H9 (cell line): ENCODE measurements at regions not wholly inside any gene's neighbourhood (a gene's known extent, or its start where the extent isn't known, plus 50 kb on each side); places are given as distances from the start of the nearest gene placed in this dataset.
"Not testable (repeated sequence)": the region's sequence is repeated elsewhere in the genome, so short reads cannot be mapped to it uniquely, and the experiment has no call there.

ENCODE experiments used
- DNase-seq: peaks from one replicate; pipeline ENCODE4 v3.0.0-alpha.2; 2017
- H2AFZ ChIP-seq: one replicate; pipeline ENCODE4 v1.6.1; 2013; ENCODE audit warnings: mild to moderate bottlenecking, low read length, control low read depth, moderate library complexity
- H2AK5ac ChIP-seq: 2 replicates; pipeline ENCODE4 v1.6.1; 2013; ENCODE audit warnings: low read length, control low read depth, mixed read lengths; ENCODE audit not compliant: insufficient read length
- H2BK120ac ChIP-seq: one replicate; pipeline ENCODE4 v1.6.1; 2013; ENCODE audit warnings: low read depth, mild to moderate bottlenecking, low read length, control low read depth, inconsistent platforms; ENCODE audit not compliant: poor library complexity, severe bottlenecking
- H2BK12ac ChIP-seq: 2 replicates; pipeline ENCODE4 v1.6.1; 2013; ENCODE audit warnings: low read length, control low read depth, mixed read lengths, low read depth; ENCODE audit not compliant: insufficient read length
- H2BK15ac ChIP-seq: 2 replicates; pipeline ENCODE4 v1.6.1; 2013; ENCODE audit warnings: low read depth, low read length, control low read depth
- H2BK20ac ChIP-seq: one replicate; pipeline ENCODE4 v1.6.1; 2013; ENCODE audit warnings: low read depth, mild to moderate bottlenecking, low read length, control low read depth, inconsistent platforms; ENCODE audit not compliant: poor library complexity, severe bottlenecking
- H2BK5ac ChIP-seq: 2 replicates; pipeline ENCODE4 v1.6.1; 2013; ENCODE audit warnings: low read length, control low read depth, mixed read lengths; ENCODE audit not compliant: insufficient read length
- H3K14ac ChIP-seq: 2 replicates; pipeline ENCODE4 v1.6.1; 2013; ENCODE audit warnings: low read length, control low read depth; ENCODE audit not compliant: insufficient read depth
- H3K18ac ChIP-seq: 2 replicates; pipeline ENCODE4 v1.6.1; 2013; ENCODE audit warnings: low read depth, mild to moderate bottlenecking, mixed read lengths, low read length, control low read depth; ENCODE audit not compliant: insufficient read length
- H3K23ac ChIP-seq: 2 replicates; pipeline ENCODE4 v1.6.1; 2013; ENCODE audit warnings: low read length, control low read depth, mixed read lengths, low read depth; ENCODE audit not compliant: insufficient read length
- H3K23me2 ChIP-seq: 2 replicates; pipeline ENCODE4 v1.6.1; 2013; ENCODE audit warnings: low read depth, mild to moderate bottlenecking, mixed read lengths, low read length, control low read depth; ENCODE audit not compliant: insufficient read length, poor library complexity, severe bottlenecking
- H3K27ac ChIP-seq: 2 replicates; pipeline ENCODE4 v1.5.1; 2013; ENCODE audit warnings: low read length, control low read depth, mixed read lengths, low read depth; ENCODE audit not compliant: insufficient read length
- H3K27me3 ChIP-seq: 2 replicates; pipeline ENCODE4 v1.6.1; 2013; ENCODE audit warnings: low read length, control low read depth, inconsistent platforms; ENCODE audit not compliant: insufficient read depth
- H3K4ac ChIP-seq: 2 replicates; pipeline ENCODE4 v1.6.1; 2013; ENCODE audit warnings: low read depth, mild to moderate bottlenecking, control low read depth, inconsistent platforms, low read length, moderate library complexity
- H3K4me1 ChIP-seq: 2 replicates; pipeline ENCODE4 v1.6.1; 2013; ENCODE audit warnings: low read length, control low read depth, inconsistent platforms; ENCODE audit not compliant: insufficient read depth
- H3K4me2 ChIP-seq: 2 replicates; pipeline ENCODE4 v1.6.1; 2013; ENCODE audit warnings: low read length, control low read depth, mixed read lengths; ENCODE audit not compliant: insufficient read length, insufficient read depth
- H3K56ac ChIP-seq: 2 replicates; pipeline ENCODE4 v1.6.1; 2013; ENCODE audit warnings: low read depth, mild to moderate bottlenecking, mixed read lengths, low read length, control low read depth; ENCODE audit not compliant: insufficient read length
- H3K79me1 ChIP-seq: 2 replicates; pipeline ENCODE4 v1.6.1; 2013; ENCODE audit warnings: low read depth, mild to moderate bottlenecking, moderate library complexity, low read length, control low read depth, inconsistent platforms; ENCODE audit not compliant: insufficient read depth, poor library complexity, severe bottlenecking
- H3K79me2 ChIP-seq: 2 replicates; pipeline ENCODE4 v1.6.1; 2013; ENCODE audit warnings: low read length, control low read depth, inconsistent platforms; ENCODE audit not compliant: insufficient read depth
- H3K9ac ChIP-seq: 2 replicates; pipeline ENCODE4 v1.6.1; 2013; ENCODE audit warnings: low read length, control low read depth, mixed read lengths; ENCODE audit not compliant: insufficient read length; ENCODE audit errors: extremely low read depth
- H3K9me3 ChIP-seq: one replicate; pipeline ENCODE4 v1.6.1; 2013; ENCODE audit warnings: low read depth, low read length, inconsistent platforms; ENCODE audit not compliant: control insufficient read depth
- H3T11ph ChIP-seq: one replicate; pipeline ENCODE4 v1.6.1; 2013; ENCODE audit warnings: mild to moderate bottlenecking, low read length, control low read depth, inconsistent platforms
- H4K20me1 ChIP-seq: one replicate; pipeline ENCODE4 v1.6.1; 2013; ENCODE audit not compliant: control insufficient read depth, insufficient read length, insufficient read depth
- H4K5ac ChIP-seq: 2 replicates; pipeline ENCODE4 v1.6.1; 2013; ENCODE audit warnings: low read depth, mild to moderate bottlenecking, mixed read lengths, low read length, control low read depth; ENCODE audit not compliant: insufficient read length
- H4K8ac ChIP-seq: replicated peaks from 2 replicates; pipeline ENCODE4 v1.6.1; 2013; ENCODE audit warnings: low read length, control low read depth, mixed read lengths, low read depth; ENCODE audit not compliant: insufficient read length
- H4K91ac ChIP-seq: 2 replicates; pipeline ENCODE4 v1.6.1; 2013; ENCODE audit warnings: low read depth, mild to moderate bottlenecking, moderate library complexity, mixed read lengths, low read length, control low read depth; ENCODE audit not compliant: insufficient read length
- H3K27ac Mint-ChIP-seq, 3 experiments: 2 replicates in 2 of 3; 3 replicates in 1 of 3; pipeline ENCODE4 v1.8.0; 2020 to 2021; ENCODE audit warnings: mixed read lengths in 3 of 3, mild to moderate bottlenecking in 1 of 3, moderate library complexity in 1 of 3
- H3K27me3 Mint-ChIP-seq: 2 replicates; pipeline ENCODE4 v1.8.0; 2021; ENCODE audit warnings: low read depth, mild to moderate bottlenecking, moderate library complexity, mixed read lengths
- H3K36me3 Mint-ChIP-seq, 3 experiments: 2 replicates in 2 of 3; 3 replicates in 1 of 3; pipeline ENCODE4 v1.8.0; 2020 to 2021; ENCODE audit warnings: low read depth in 3 of 3, mixed read lengths in 3 of 3; ENCODE audit not compliant: insufficient read depth in 1 of 3
- H3K4me1 Mint-ChIP-seq, 2 experiments: 2 replicates each; pipeline ENCODE4 v1.8.0; 2020; ENCODE audit warnings: mixed read lengths in 2 of 2
- H3K4me3 Mint-ChIP-seq, 2 experiments: 2 replicates in 1 of 2; 3 replicates in 1 of 2; pipeline ENCODE4 v1.8.0; 2020 to 2021; ENCODE audit warnings: mild to moderate bottlenecking in 2 of 2, mixed read lengths in 2 of 2, moderate library complexity in 1 of 2
- H3K9me3 Mint-ChIP-seq, 2 experiments: 2 replicates in 1 of 2; 3 replicates in 1 of 2; pipeline ENCODE4 v1.8.0; 2020; ENCODE audit warnings: mild to moderate bottlenecking in 2 of 2, mixed read lengths in 2 of 2, moderate library complexity in 1 of 2
- WGBS: extraction: QIAGEN DNeasy Blood & Tissue Kit; methylation state at CpG from one replicate; pipeline ENCODE4 v1.1.7; 2013; ENCODE audit warnings: missing lambda C conversion rate, low lambda C conversion rate, mixed read lengths; ENCODE audit not compliant: insufficient read length; ENCODE audit errors: extremely low coverage; 5-methylcytosine and 5-hydroxymethylcytosine counted together

DNA sequence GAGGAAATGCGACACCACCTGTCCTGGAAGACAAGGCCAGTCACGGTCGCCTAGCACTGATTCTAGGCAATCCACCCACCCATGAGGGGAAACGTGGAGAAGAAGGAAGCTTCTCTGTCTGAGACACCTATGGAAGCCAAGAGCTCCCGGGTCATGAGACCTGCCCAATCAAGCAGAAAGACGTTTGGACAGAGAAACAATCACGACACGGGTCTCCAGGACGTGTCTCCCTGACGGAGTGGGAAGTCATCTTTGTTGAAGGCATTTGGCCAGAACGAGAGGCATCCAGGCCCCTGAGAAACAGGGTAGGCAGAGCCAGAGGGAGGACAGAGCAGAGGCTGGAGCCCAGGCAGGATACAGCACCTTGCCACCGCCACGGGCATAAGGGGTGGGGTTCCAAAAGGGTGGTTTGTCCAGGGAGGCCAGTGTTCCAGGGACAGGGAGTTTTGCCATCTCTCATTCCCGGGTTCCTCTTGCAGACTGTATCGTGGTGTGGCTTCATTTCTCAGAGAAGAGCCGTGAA, 482.9 kb downstream of the SPATA31A7 start:
- not testable (repeated sequence) for H3K27ac ChIP-seq, H2BK5ac ChIP-seq, H3K27me3 Mint-ChIP-seq, H4K8ac ChIP-seq, H3K9ac ChIP-seq, H3K4me3 Mint-ChIP-seq, H2BK20ac ChIP-seq, H3K4me2 ChIP-seq, H3T11ph ChIP-seq, H3K79me1 ChIP-seq, H3K14ac ChIP-seq, H4K91ac ChIP-seq, H2BK120ac ChIP-seq, H3K56ac ChIP-seq, H3K23me2 ChIP-seq, H3K4me1 Mint-ChIP-seq, H3K4me1 ChIP-seq, H2BK15ac ChIP-seq, H3K27ac Mint-ChIP-seq, H3K27me3 ChIP-seq, H4K5ac ChIP-seq, H3K23ac ChIP-seq, H3K18ac ChIP-seq, H2BK12ac ChIP-seq, H3K79me2 ChIP-seq, H2AK5ac ChIP-seq, DNase-seq, H3K4ac ChIP-seq, H4K20me1 ChIP-seq, H2AFZ ChIP-seq
- no CpG with 5 or more reads among the region's 16 CpGs for WGBS
- H3K36me3 Mint-ChIP-seq = peaks cover 23 to 32% (median 28%) of the 10 kb centered on the region in 3 experiments
- peaks cover 72% of the 10 kb centered on the region for H3K9me3 ChIP-seq
- H3K9me3 Mint-ChIP-seq = peaks cover 90 to 92% of the 10 kb centered on the region in 2 experiments
